GM12864 (cell line): ENCODE measurements at regions not wholly inside any gene's neighbourhood (a gene's known extent, or its start where the extent isn't known, plus 50 kb on each side); places are given as distances from the start of the nearest gene placed in this dataset.

Experiments
- DNase-seq: peaks from one replicate; pipeline ENCODE4 v3.0.0-alpha.2; 2011; ENCODE audit warnings: low read depth
- H3K4me3 ChIP-seq: 2 replicates; pipeline ENCODE4 v1.5.1; 2011; ENCODE audit warnings: mild to moderate bottlenecking, low read depth, low read length, control low read depth
- CTCF ChIP-seq: IDR thresholded peaks from 2 replicates; pipeline ENCODE4 v1.5.1; 2011; ENCODE audit warnings: low read depth, mild to moderate bottlenecking, moderate library complexity, low read length, control low read depth, inconsistent platforms; ENCODE audit errors: missing control alignments

- H3K4me3 ChIP-seq = no peak overlapping the region
- no peak for DNase-seq
- TF ChIP-seq CTCF = no peak
Observed at GRCh38 chr7:156560696-156561095, 79.9 kb upstream of the RNF32 start.

GRCh38 chr7:156560075-156560474, 80.5 kb upstream of the RNF32 start:
- no peak overlapping the region for H3K4me3 ChIP-seq
- peak; percentile 42 for TF ChIP-seq CTCF
- no peak for DNase-seq

GRCh38 chr7:156559001-156559400, 81.6 kb upstream of the RNF32 start:
- H3K4me3 ChIP-seq = no peak overlapping the region
- no peak for TF ChIP-seq CTCF
- DNase-seq = no peak

GRCh38 chr7:156558198-156558597, 82.4 kb upstream of the RNF32 start:
- no peak overlapping the region for H3K4me3 ChIP-seq
- DNase-seq = no peak
- TF ChIP-seq CTCF = no peak

GRCh38 chr7:156556083-156556482, 84.5 kb upstream of the RNF32 start:
- no peak overlapping the region for H3K4me3 ChIP-seq
- DNase-seq = no peak
- no peak for TF ChIP-seq CTCF

- no peak for TF ChIP-seq CTCF
- no peak for DNase-seq
- no peak overlapping the region for H3K4me3 ChIP-seq
Observed at GRCh38 chr7:156554488-156554887, 86.1 kb upstream of the RNF32 start.

GRCh38 chr7:156549636-156550035, 90.9 kb upstream of the RNF32 start:
- TF ChIP-seq CTCF = no peak
- DNase-seq = no peak
- H3K4me3 ChIP-seq = no peak overlapping the region
